Kidney (tissue), 13 donors: ENCODE measurements at regions not wholly inside any gene's neighbourhood (a gene's known extent, or its start where the extent isn't known, plus 50 kb on each side); places are given as distances from the start of the nearest gene placed in this dataset.

Experiments
- DNase-seq, 5 donors: peaks; one replicate each; pipeline ENCODE4 v3.0.0-alpha.2; 2013 to 2020
- FAIRE-seq: peaks from 2 replicates; lab custom pipeline; 2012; peaks lifted over from hg19 to GRCh38; lab: Jason Lieb, UNC
- H3K27ac ChIP-seq, 2 donors: one replicate each; pipeline ENCODE4 v1.7.0; 2013; ENCODE audit warnings: low read depth in 2 of 2, low read length in 2 of 2, inconsistent platforms in 1 of 2
- H3K27me3 ChIP-seq: one replicate; pipeline ENCODE4 v1.7.1; 2013; ENCODE audit warnings: low read length, inconsistent platforms; ENCODE audit not compliant: control insufficient read depth, insufficient read depth
- H3K36me3 ChIP-seq, 3 donors: one replicate each; pipeline versions ENCODE4 v1.7.0 to v1.7.1; 2013; ENCODE audit warnings: low read length in 3 of 3, control low read depth in 1 of 3, inconsistent platforms in 1 of 3; ENCODE audit not compliant: insufficient read depth in 3 of 3, control insufficient read depth in 2 of 3
- H3K4me1 ChIP-seq, 3 donors: one replicate each; pipeline versions ENCODE4 v1.7.0 to v1.7.1; 2013; ENCODE audit warnings: low read length in 3 of 3, inconsistent platforms in 1 of 3, low read depth in 1 of 3; ENCODE audit not compliant: control insufficient read depth in 2 of 3, insufficient read depth in 2 of 3
- H3K4me3 ChIP-seq, 3 donors: one replicate each; pipeline versions ENCODE4 v1.7.0 to v1.8.1; 2013; ENCODE audit warnings: low read length in 3 of 3, control low read depth in 1 of 3, inconsistent platforms in 1 of 3
- H3K9ac ChIP-seq, 3 donors: one replicate each; pipeline versions ENCODE4 v1.7.0 to v1.7.1; 2013; ENCODE audit warnings: low read length in 3 of 3, control low read depth in 1 of 3, inconsistent platforms in 1 of 3
- H3K9me3 ChIP-seq, 3 donors: one replicate each; pipeline versions ENCODE4 v1.7.0 to v1.7.1; 2013; ENCODE audit warnings: low read length in 3 of 3, control low read depth in 1 of 3, inconsistent platforms in 1 of 3; ENCODE audit not compliant: control insufficient read depth in 2 of 3, insufficient read depth in 1 of 3
- intact Hi-C: fragments of 100-400 bp; cut with DNase I; formaldehyde crosslinking; loops from one replicate; pipeline ENCODE4 v1.11.1; 2022
- TF ChIP-seq, protein P1 (sequence below): IDR thresholded peaks from 3 replicates; pipeline ENCODE4 v1.5.1; 2012; ENCODE audit warnings: mild to moderate bottlenecking, moderate library complexity, borderline replicate concordance; ENCODE audit not compliant: insufficient read depth; ENCODE audit errors: extremely low read depth
- donor health status: control.
- donor health status: control.
- donor health status: control.
- donor health status: control.
- donor health status: control.
- donor health status: DM: yes; HTN: yes; CAD: no.
- donor health status: Normal renal cell carcinoma (clear cell type).

DNA sequence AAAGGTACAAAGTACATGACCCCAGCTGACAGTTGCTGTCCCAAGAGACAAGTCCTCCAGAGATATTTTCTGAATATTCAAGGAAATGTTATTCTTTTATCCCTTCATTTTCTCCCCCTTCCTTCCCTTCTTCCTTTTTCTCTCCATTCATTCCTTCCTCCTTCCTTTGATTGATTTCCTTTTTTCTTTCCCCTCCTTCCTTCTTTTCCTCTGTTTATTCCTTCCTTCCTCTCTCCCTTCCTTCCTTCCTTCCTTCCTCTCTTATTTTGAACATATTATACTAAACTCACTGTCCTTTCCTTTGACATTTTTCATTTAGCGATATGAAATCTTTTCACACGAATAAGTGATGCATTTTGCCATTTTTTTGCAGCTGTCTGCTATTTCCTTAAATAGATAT, 73.2 kb upstream of the HDDC2 start:
- H3K27ac ChIP-seq, result no peak overlapping the region
- intact Hi-C loops, result no loop called here
- H3K9me3 ChIP-seq, result no peaks in the 10 kb centered on the region
- no peaks in the 10 kb centered on the region for H3K36me3 ChIP-seq
- H3K27me3 ChIP-seq, result no peaks in the 10 kb centered on the region
- TF ChIP-seq, protein P1, sequence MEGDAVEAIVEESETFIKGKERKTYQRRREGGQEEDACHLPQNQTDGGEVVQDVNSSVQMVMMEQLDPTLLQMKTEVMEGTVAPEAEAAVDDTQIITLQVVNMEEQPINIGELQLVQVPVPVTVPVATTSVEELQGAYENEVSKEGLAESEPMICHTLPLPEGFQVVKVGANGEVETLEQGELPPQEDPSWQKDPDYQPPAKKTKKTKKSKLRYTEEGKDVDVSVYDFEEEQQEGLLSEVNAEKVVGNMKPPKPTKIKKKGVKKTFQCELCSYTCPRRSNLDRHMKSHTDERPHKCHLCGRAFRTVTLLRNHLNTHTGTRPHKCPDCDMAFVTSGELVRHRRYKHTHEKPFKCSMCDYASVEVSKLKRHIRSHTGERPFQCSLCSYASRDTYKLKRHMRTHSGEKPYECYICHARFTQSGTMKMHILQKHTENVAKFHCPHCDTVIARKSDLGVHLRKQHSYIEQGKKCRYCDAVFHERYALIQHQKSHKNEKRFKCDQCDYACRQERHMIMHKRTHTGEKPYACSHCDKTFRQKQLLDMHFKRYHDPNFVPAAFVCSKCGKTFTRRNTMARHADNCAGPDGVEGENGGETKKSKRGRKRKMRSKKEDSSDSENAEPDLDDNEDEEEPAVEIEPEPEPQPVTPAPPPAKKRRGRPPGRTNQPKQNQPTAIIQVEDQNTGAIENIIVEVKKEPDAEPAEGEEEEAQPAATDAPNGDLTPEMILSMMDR, result no peak
- DNase-seq (no peak), FAIRE-seq (no peak)
- H3K4me1 ChIP-seq, result no peaks in the 10 kb centered on the region
- no peak overlapping the region for H3K4me3 ChIP-seq
- no peak overlapping the region for H3K9ac ChIP-seq

DNA sequence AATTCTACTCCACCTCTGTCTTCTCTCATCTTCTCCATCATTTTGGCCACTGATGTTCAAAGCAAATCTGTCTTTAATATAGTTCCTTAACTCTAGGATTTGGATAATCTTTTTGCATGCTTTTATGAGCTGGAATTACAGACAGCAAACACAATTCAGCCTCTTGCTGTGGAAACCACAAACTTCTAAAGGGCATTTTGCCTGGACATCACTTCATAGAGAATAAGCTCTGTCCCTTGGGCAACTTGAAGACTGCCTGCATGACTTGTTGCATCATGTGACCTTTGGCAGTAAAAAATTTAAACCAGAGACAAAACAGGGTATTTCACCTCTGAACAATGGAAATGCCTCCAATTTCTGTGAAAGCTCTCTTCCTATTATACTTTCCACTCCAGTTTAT, 74.1 kb upstream of the HDDC2 start:
- no peak overlapping the region for H3K9ac ChIP-seq
- no peak for DNase-seq
- H3K4me3 ChIP-seq, result no peak overlapping the region
- H3K27me3 ChIP-seq, result no peaks in the 10 kb centered on the region
- intact Hi-C loops, result no loop called here
- H3K4me1 ChIP-seq, result no peaks in the 10 kb centered on the region
- no peaks in the 10 kb centered on the region for H3K9me3 ChIP-seq
- TF ChIP-seq, protein P1, result no peak
- no peak overlapping the region for H3K27ac ChIP-seq
- FAIRE-seq, result no peak
- no peaks in the 10 kb centered on the region for H3K36me3 ChIP-seq

DNA sequence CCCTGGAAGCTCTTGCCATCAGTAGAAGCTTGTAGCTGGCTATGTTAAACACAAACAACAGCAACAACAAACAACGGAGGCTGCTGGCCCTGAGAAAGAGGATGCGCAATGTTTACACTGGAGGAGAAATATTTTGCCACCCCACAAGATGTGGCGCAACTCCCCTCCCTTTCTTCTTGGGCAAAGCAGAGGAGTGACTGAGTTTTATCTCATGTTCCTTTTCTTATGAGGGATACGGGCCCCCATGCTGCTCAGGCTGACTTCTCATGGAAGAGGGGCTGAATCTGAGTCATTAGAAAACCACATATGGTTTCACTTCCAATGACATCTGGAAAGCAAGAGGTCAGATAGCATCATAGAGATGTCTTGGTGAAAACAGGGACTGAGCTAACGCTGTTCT, 75.9 kb upstream of the HDDC2 start:
- Histone ChIP-seq H3K27ac (no peak overlapping the region), H3K27me3 (no peaks in the 10 kb centered on the region), H3K4me3 (no peak overlapping the region), H3K9me3 (no peaks in the 10 kb centered on the region), H3K4me1 (no peaks in the 10 kb centered on the region), H3K9ac (no peak overlapping the region), H3K36me3 (no peaks in the 10 kb centered on the region)
- intact Hi-C loops, result no loop called here
- TF ChIP-seq, protein P1, result no peak
- no peak for FAIRE-seq
- peak in 2 of 5 donors; percentile 32 to 52 for DNase-seq

DNA sequence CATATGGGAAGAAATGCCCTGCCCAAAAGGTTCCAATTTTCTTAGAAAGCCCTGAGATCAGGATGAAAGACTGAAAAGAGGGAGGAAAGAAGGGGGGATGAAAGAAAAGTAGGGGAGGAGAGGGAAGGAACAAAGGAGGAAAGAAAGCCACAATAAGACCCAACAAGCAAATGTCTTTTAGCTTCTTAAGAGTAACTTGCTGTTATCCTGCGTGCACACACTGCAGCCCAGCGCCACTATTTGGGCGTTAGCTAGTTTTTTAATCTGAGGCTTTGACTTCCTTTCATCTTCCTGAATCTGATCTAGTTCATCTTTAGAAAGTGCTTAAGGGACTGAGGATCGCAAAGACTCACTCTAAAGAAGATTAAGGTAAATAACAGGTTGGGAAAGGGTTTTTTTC, 77.4 kb upstream of the HDDC2 start:
- no peaks in the 10 kb centered on the region for H3K4me1 ChIP-seq
- intact Hi-C loops, result no loop called here
- FAIRE-seq, result no peak
- TF ChIP-seq, protein P1, result no peak
- H3K36me3 ChIP-seq, result no peaks in the 10 kb centered on the region
- H3K27ac ChIP-seq, result no peak overlapping the region
- H3K27me3 ChIP-seq, result no peaks in the 10 kb centered on the region
- no peak overlapping the region for H3K9ac ChIP-seq
- no peaks in the 10 kb centered on the region for H3K9me3 ChIP-seq
- H3K4me3 ChIP-seq, result no peak overlapping the region
- DNase-seq, result no peak
